PC-9 (cell line): ENCODE measurements at regions not wholly inside any gene's neighbourhood (a gene's known extent, or its start where the extent isn't known, plus 50 kb on each side); places are given as distances from the start of the nearest gene placed in this dataset.

Experiments
- BruUV-seq: library from RNA; stranded (reverse); fragments of 400-500 nt; replicated peaks from 2 replicates; lab custom pipeline; 2021; lab: Mats Ljungman, UMichigan
- CTCF ChIA-PET: fragments of 300-600 bp; sonication (Branson Sonifier 250); formaldehyde crosslinking; loops from one replicate; lab custom pipeline; 2022; ENCODE audit warnings: antibody characterized with exemption; lab: Charles Lee
- POLR2A ChIA-PET: fragments of 300-600 bp; sonication (Branson Sonifier 250); formaldehyde crosslinking; loops from one replicate; lab custom pipeline; 2022; ENCODE audit warnings: antibody characterized with exemption; ENCODE audit not compliant: unreplicated experiment; lab: Charles Lee
- DNase-seq, 2 experiments: peaks; one replicate each; pipeline versions ENCODE4 v3.0.0 to v3.0.0-alpha.2; 2015 to 2022; ENCODE audit warnings: mixed read lengths in 1 of 2
- H2AFZ ChIP-seq: fragments of 200-600 bp; sonication (generic); 2 replicates; pipeline ENCODE4 v1.8.1; 2017; ENCODE audit warnings: antibody characterized with exemption
- H3F3A ChIP-seq: fragments of 200-600 bp; sonication (generic); 2 replicates; pipeline ENCODE4 v1.8.1; 2017; ENCODE audit warnings: antibody characterized with exemption, mild to moderate bottlenecking, low read depth; ENCODE audit not compliant: insufficient read depth
- H3K27ac ChIP-seq: fragments of 200-600 bp; sonication (generic); 2 replicates; pipeline ENCODE4 v1.6.1; 2016; ENCODE audit warnings: mixed run types
- H3K27me3 ChIP-seq: fragments of 200-600 bp; sonication (generic); 2 replicates; pipeline ENCODE4 v1.6.1; 2016; ENCODE audit warnings: low read depth, mixed run types; ENCODE audit not compliant: insufficient read depth
- H3K36me3 ChIP-seq: fragments of 200-600 bp; sonication (generic); 2 replicates; pipeline ENCODE4 v1.6.1; 2016; ENCODE audit warnings: low read depth, mixed run types
- H3K4me1 ChIP-seq: fragments of 200-600 bp; sonication (generic); replicated peaks from 2 replicates; pipeline ENCODE4 v1.6.1; 2016; ENCODE audit warnings: mixed run types; ENCODE audit not compliant: insufficient read depth
- H3K4me2 ChIP-seq: fragments of 200-600 bp; sonication (generic); 2 replicates; pipeline ENCODE4 v1.6.1; 2017; ENCODE audit warnings: mixed run types
- H3K4me3 ChIP-seq: fragments of 200-600 bp; sonication (generic); 2 replicates; pipeline ENCODE4 v1.6.1; 2016; ENCODE audit warnings: mixed run types
- H3K79me2 ChIP-seq: fragments of 200-600 bp; sonication (generic); 2 replicates; pipeline ENCODE4 v1.6.1; 2017; ENCODE audit warnings: low read depth, mixed run types
- H3K9me2 ChIP-seq: fragments of 200-600 bp; sonication (generic); 2 replicates; pipeline ENCODE4 v1.8.1; 2017; ENCODE audit warnings: mild to moderate bottlenecking; ENCODE audit not compliant: insufficient read depth
- H3K9me3 ChIP-seq: fragments of 200-600 bp; sonication (generic); 2 replicates; pipeline ENCODE4 v1.8.1; 2016; ENCODE audit warnings: low read depth; ENCODE audit not compliant: insufficient read depth
- H4K20me1 ChIP-seq: fragments of 200-600 bp; sonication (generic); 2 replicates; pipeline ENCODE4 v1.8.1; 2017; ENCODE audit not compliant: insufficient read depth
- EZH2 ChIP-seq: fragments of 200-600 bp; sonication (generic); IDR thresholded peaks from 2 replicates; pipeline ENCODE4 v1.8.0; 2017; ENCODE audit warnings: antibody characterized with exemption, low read depth
- intact Hi-C: fragments of 100-400 bp; cut with micrococcal nuclease; formaldehyde crosslinking; loops from one replicate; pipeline ENCODE4 v1.10.0; 2022; ENCODE audit not compliant: unreplicated experiment
- TF ChIP-seq, protein P1 (sequence below): fragments of 200-600 bp; sonication (generic); conservative IDR thresholded peaks from 2 replicates; pipeline ENCODE4 v1.6.1; 2017; ENCODE audit warnings: mixed run types, antibody characterized with exemption, mild to moderate bottlenecking, moderate library complexity

DNA sequence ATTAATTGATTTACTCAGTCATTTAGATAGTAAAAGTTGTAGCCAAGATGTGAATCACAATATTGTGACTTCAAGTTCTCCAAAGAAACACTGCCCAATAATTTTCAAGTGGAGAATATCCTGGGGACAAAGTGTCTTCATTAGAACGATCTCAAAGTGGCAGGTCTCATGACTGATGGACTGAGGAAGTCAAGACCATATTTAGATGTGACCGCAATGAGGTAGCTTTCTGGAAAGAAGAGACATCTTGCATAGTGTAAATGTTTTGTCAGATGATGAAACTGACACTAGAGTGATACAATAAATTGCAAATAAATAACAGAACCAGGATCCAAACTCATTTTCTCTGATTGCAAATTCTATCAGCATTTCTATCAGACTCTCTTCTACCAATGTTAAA lies 1476.9 kb downstream of the EFNB2 start:
- Histone ChIP-seq H3K4me1 (no peaks in the 10 kb centered on the region), H2AFZ (no peak overlapping the region), H3K79me2 (no peaks in the 10 kb centered on the region), H3K4me2 (no peak overlapping the region), H3K27me3 (no peaks in the 10 kb centered on the region), H3K4me3 (no peak overlapping the region), H3K9me3 (no peaks in the 10 kb centered on the region), H4K20me1 (no peaks in the 10 kb centered on the region), H3K36me3 (no peaks in the 10 kb centered on the region), H3K27ac (no peak overlapping the region), H3F3A (no peaks in the 10 kb centered on the region), H3K9me2 (0 out of 2 replicates have a peak, but pooled peaks cover 8% of the 10 kb centered on the region)
- BruUV-seq: no TSS peak
- TF ChIP-seq, protein P1, sequence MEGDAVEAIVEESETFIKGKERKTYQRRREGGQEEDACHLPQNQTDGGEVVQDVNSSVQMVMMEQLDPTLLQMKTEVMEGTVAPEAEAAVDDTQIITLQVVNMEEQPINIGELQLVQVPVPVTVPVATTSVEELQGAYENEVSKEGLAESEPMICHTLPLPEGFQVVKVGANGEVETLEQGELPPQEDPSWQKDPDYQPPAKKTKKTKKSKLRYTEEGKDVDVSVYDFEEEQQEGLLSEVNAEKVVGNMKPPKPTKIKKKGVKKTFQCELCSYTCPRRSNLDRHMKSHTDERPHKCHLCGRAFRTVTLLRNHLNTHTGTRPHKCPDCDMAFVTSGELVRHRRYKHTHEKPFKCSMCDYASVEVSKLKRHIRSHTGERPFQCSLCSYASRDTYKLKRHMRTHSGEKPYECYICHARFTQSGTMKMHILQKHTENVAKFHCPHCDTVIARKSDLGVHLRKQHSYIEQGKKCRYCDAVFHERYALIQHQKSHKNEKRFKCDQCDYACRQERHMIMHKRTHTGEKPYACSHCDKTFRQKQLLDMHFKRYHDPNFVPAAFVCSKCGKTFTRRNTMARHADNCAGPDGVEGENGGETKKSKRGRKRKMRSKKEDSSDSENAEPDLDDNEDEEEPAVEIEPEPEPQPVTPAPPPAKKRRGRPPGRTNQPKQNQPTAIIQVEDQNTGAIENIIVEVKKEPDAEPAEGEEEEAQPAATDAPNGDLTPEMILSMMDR: no peak
- TF ChIP-seq EZH2: no peak
- DNase-seq: no peak
- ChIA-PET POLR2A (no interaction called here), CTCF (no interaction called here)
- intact Hi-C loops: no loop called here

DNA sequence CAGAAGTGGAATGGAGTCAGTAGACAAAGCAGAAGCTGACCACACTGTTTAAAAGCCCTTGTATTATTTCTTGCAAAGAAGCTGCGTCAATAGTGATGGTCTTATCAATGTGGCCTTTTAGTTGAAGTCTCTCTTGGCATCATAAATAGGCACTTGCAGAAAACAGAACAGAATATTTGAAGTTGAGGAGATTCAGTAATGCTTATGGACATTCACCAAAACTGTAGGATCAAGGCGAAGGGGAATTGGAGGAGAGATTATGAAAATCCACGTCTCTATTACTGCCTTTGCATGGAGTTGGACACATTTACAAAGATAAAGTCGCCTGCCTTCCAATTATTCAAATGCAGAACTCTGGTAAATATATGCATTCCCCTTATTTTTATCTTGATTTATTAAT lies 1482.8 kb downstream of the EFNB2 start:
- no TSS peak for BruUV-seq
- no peaks in the 10 kb centered on the region for H3K27me3 ChIP-seq
- H3K36me3 ChIP-seq: no peaks in the 10 kb centered on the region
- H4K20me1 ChIP-seq: no peaks in the 10 kb centered on the region
- no peak overlapping the region for H3K27ac ChIP-seq
- H3F3A ChIP-seq: no peaks in the 10 kb centered on the region
- H3K9me2 ChIP-seq: 0 out of 2 replicates have a peak, but pooled peaks cover 2% of the 10 kb centered on the region
- intact Hi-C loops: no loop called here
- no peak for TF ChIP-seq EZH2
- TF ChIP-seq, protein P1: no peak
- no peaks in the 10 kb centered on the region for H3K4me1 ChIP-seq
- ChIA-PET POLR2A (no interaction called here), CTCF (no interaction called here)
- no peak overlapping the region for H3K4me3 ChIP-seq
- DNase-seq: no peak
- no peak overlapping the region for H2AFZ ChIP-seq
- H3K79me2 ChIP-seq: no peaks in the 10 kb centered on the region
- no peak overlapping the region for H3K4me2 ChIP-seq
- no peaks in the 10 kb centered on the region for H3K9me3 ChIP-seq

GRCh38 chr13:105050686-105051085 lies 1484.8 kb downstream of the EFNB2 start:
- Histone ChIP-seq H3K79me2 (no peaks in the 10 kb centered on the region), H3K4me3 (no peak overlapping the region), H3K4me1 (no peaks in the 10 kb centered on the region), H3K27ac (no peak overlapping the region), H3K9me2 (no peaks in the 10 kb centered on the region), H3K4me2 (no peak overlapping the region), H3K9me3 (no peaks in the 10 kb centered on the region), H3F3A (no peaks in the 10 kb centered on the region), H3K27me3 (no peaks in the 10 kb centered on the region), H4K20me1 (no peaks in the 10 kb centered on the region), H2AFZ (no peak overlapping the region), H3K36me3 (no peaks in the 10 kb centered on the region)
- TF ChIP-seq EZH2: no peak
- TF ChIP-seq, protein P1: no peak
- BruUV-seq: no TSS peak
- DNase-seq: no peak
- ChIA-PET POLR2A (no interaction called here), CTCF (no interaction called here)
- intact Hi-C loops: no loop called here
